ENCODE measurements at regions not wholly inside any gene's neighbourhood (a gene's known extent, or its start where the extent isn't known, plus 50 kb on each side); places are given as distances from the start of the nearest gene placed in this dataset.

- ChIA-PET POLR2A (no interaction called here), RAD21 (ENCODE audit: low non-redundant PET in 1 of 2, low total read pairs in 2 of 2, uncharacterized antibody in 2 of 2, unreplicated experiment in 2 of 2) (no interaction called here), CTCF (no interaction called here)
- no peaks in the 10 kb centered on the region for H3K36me3 ChIP-seq (ENCODE audit: control insufficient read depth in 1 of 2, insufficient read depth in 2 of 2, low read length in 2 of 2)
- no peaks in the 10 kb centered on the region for H3K79me2 ChIP-seq (ENCODE audit: insufficient read depth, low read length)
- H3K4me2 ChIP-seq (ENCODE audit: low read length): no peak overlapping the region
- H3K9me2 ChIP-seq (ENCODE audit: insufficient read depth): no peaks in the 10 kb centered on the region
- no peaks in the 10 kb centered on the region for H4K20me1 ChIP-seq (ENCODE audit: insufficient read depth)
- ATAC-seq (no peak), DNase-seq (ENCODE audit: low read depth, low spot score) (no peak)
- intact Hi-C loops (cut with micrococcal nuclease): no loop called here
- H3K4me1 ChIP-seq (ENCODE audit: control insufficient read depth in 1 of 2, insufficient read depth in 2 of 2, low read length in 2 of 2): no peaks in the 10 kb centered on the region
- H3K27me3 ChIP-seq (ENCODE audit: insufficient read depth, low read length): peaks cover 24% of the 10 kb centered on the region; the same call in 1 of the 2 replicates
- no peak overlapping the region for H3K9ac ChIP-seq (ENCODE audit: low read length)
- H3K9me3 ChIP-seq (ENCODE audit: control insufficient read depth in 1 of 2, insufficient read depth in 1 of 2, low read depth in 1 of 2, low read length in 2 of 2): no peaks in the 10 kb centered on the region
- no TSS peak for BruUV-seq (replicated peaks)
- no peak overlapping the region for H2AFZ ChIP-seq (ENCODE audit: low read depth, low read length, poor library complexity, severe bottlenecking)
- no peak overlapping the region for H3K4me3 ChIP-seq (replicated peaks in 1 of 2; ENCODE audit: low read depth in 1 of 2, low read length in 2 of 2)
- H3K27ac ChIP-seq (ENCODE audit: low read depth, low read length): no peak overlapping the region
- TF ChIP-seq SIN3A (IDR thresholded peaks at IDR 0.05; ENCODE audit: low read depth) (no peak), CBX3 (IDR thresholded peaks at IDR 0.05; ENCODE audit: low read depth) (no peak), POLR2AphosphoS5 (IDR thresholded peaks at IDR 0.05; ENCODE audit: low read depth, low read length) (no peak), EZH2 (IDR thresholded peaks at IDR 0.05) (no peak), ELF1 (IDR thresholded peaks at IDR 0.05; ENCODE audit: borderline replicate concordance, low read depth) (no peak), JUND (IDR thresholded peaks at IDR 0.05) (no peak), RAD21 (IDR thresholded peaks at IDR 0.05; ENCODE audit: low read depth) (no peak), SP1 (IDR thresholded peaks at IDR 0.05; ENCODE audit: low read depth) (no peak)
These were observed 540.6 kb downstream of the NPHP4 start for GRCh38 chr1:5451671-5452070.

- Histone ChIP-seq H3K9ac (ENCODE audit: low read length) (no peak overlapping the region), H3K4me1 (ENCODE audit: control insufficient read depth in 1 of 2, insufficient read depth in 2 of 2, low read length in 2 of 2) (no peaks in the 10 kb centered on the region), H3K9me2 (ENCODE audit: insufficient read depth) (no peaks in the 10 kb centered on the region), H3K27ac (ENCODE audit: low read depth, low read length) (no peak overlapping the region), H2AFZ (ENCODE audit: low read depth, low read length, poor library complexity, severe bottlenecking) (no peak overlapping the region), H3K79me2 (ENCODE audit: insufficient read depth, low read length) (no peaks in the 10 kb centered on the region), H3K36me3 (ENCODE audit: control insufficient read depth in 1 of 2, insufficient read depth in 2 of 2, low read length in 2 of 2) (no peaks in the 10 kb centered on the region), H3K9me3 (ENCODE audit: control insufficient read depth in 1 of 2, insufficient read depth in 1 of 2, low read depth in 1 of 2, low read length in 2 of 2) (no peaks in the 10 kb centered on the region), H3K4me3 (replicated peaks in 1 of 2; ENCODE audit: low read depth in 1 of 2, low read length in 2 of 2) (no peak overlapping the region), H4K20me1 (ENCODE audit: insufficient read depth) (no peaks in the 10 kb centered on the region), H3K4me2 (ENCODE audit: low read length) (no peak overlapping the region), H3K27me3 (ENCODE audit: insufficient read depth, low read length) (peaks cover 24% of the 10 kb centered on the region; the same call in 1 of the 2 replicates)
- POLR2A ChIA-PET: no interaction called here
- BruUV-seq (replicated peaks): no TSS peak
- ATAC-seq: 0 out of 2 replicates have a peak, but pooled peaks have one; percentile 36
- CTCF ChIA-PET: no interaction called here
- TF ChIP-seq CTCF (IDR thresholded peaks at IDR 0.05 in 2 of 3, conservative IDR thresholded peaks at IDR 0.05 in 1 of 3; ENCODE audit: borderline replicate concordance in 1 of 3, insufficient read depth in 1 of 3, low read depth in 2 of 3, low read length in 2 of 3): peak; percentile 4 to 51 (median 31); a peak in 3 of 6 replicates
- peak; percentile 41 for TF ChIP-seq RAD21 (IDR thresholded peaks at IDR 0.05; ENCODE audit: low read depth)
- no peak for TF ChIP-seq TCF7L2 (IDR thresholded peaks at IDR 0.05; ENCODE audit: borderline replicate concordance, extremely low read depth, insufficient read depth, insufficient read length)
- TF ChIP-seq SRF (IDR thresholded peaks at IDR 0.05; ENCODE audit: low read depth): no peak
- TF ChIP-seq JUND (IDR thresholded peaks at IDR 0.05): no peak
- TF ChIP-seq CBX3 (IDR thresholded peaks at IDR 0.05; ENCODE audit: low read depth): no peak
- TF ChIP-seq POLR2A (IDR thresholded peaks at IDR 0.05; ENCODE audit: borderline replicate concordance, extremely low read depth, insufficient read depth, insufficient read length): no peak
- no peak for TF ChIP-seq EZH2 (IDR thresholded peaks at IDR 0.05)
- RAD21 ChIA-PET (ENCODE audit: low non-redundant PET in 1 of 2, low total read pairs in 2 of 2, uncharacterized antibody in 2 of 2, unreplicated experiment in 2 of 2): no interaction called here
- intact Hi-C loops (cut with micrococcal nuclease): no loop called here
- peak; percentile 1 for DNase-seq (ENCODE audit: low read depth, low spot score)
These were observed 543.7 kb downstream of the NPHP4 start for GRCh38 chr1:5448486-5448885.

Measured in HCT116 (cell line).